ENCODE measurements at regions not wholly inside any gene's neighbourhood (a gene's known extent, or its start where the extent isn't known, plus 50 kb on each side); places are given as distances from the start of the nearest gene placed in this dataset.

DNA sequence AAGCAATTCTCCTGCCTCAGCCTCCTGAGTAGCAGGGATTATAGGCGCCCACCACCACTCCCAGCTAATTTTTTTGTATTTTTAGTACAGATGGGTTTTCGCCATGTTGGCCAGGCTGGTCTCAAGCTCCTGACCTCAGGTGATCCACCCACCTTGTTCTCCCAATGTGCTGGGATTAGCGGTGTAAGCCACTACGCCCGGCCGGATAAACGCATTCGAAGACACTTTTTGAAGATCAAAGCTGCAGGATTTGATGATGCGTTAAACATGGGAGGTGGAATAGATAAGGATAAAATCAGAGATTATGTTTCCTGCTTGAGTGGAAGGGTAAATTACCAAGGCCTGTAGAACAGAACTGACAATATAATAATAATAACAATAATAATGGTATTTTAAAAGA, 389.4 kb upstream of the POU3F1 start:
- H4K20me1 ChIP-seq (ENCODE audit: insufficient read depth, low read length) = no peaks in the 10 kb centered on the region
- no peak overlapping the region for H3K4me3 ChIP-seq (ENCODE audit: low read depth, low read length, poor library complexity, severe bottlenecking)
- H2AFZ ChIP-seq (ENCODE audit: low read length) = no peak overlapping the region
- no peaks in the 10 kb centered on the region for H3K79me2 ChIP-seq (ENCODE audit: insufficient read depth, low read depth, low read length)
- no peak for DNase-seq (ENCODE audit: low spot score)
- no peak overlapping the region for H3K4me2 ChIP-seq (ENCODE audit: low read length)
- peaks cover 18% of the 10 kb centered on the region for H3K4me1 ChIP-seq (ENCODE audit: insufficient read depth, low read length, poor library complexity, severe bottlenecking)
- intact Hi-C loops (cut with micrococcal nuclease; ENCODE audit: unreplicated experiment) = no loop called here
- H3K9me3 ChIP-seq (ENCODE audit: low read length) = peaks cover 10% of the 10 kb centered on the region; the same call in 1 of the 2 replicates
- H3K9me2 ChIP-seq (ENCODE audit: insufficient read depth, low read length) = no peaks in the 10 kb centered on the region
- CTCF ChIA-PET (ENCODE audit: unreplicated experiment) = no interaction called here
- POLR2A ChIA-PET = interaction anchor here (1.0 kb wide), 1 partner anchor 16 kb away, joined by 3 read pairs; no protein-coding TSS in a partner anchor
- H3K27ac ChIP-seq (ENCODE audit: low read depth, low read length, poor library complexity, severe bottlenecking) = no peak overlapping the region
- no TSS peak for BruUV-seq (replicated peaks)
- no peak for TF ChIP-seq EZH2phosphoT487 (IDR thresholded peaks at IDR 0.05; ENCODE audit: borderline replicate concordance, low read depth, low read length)
- TF ChIP-seq, protein P1, sequence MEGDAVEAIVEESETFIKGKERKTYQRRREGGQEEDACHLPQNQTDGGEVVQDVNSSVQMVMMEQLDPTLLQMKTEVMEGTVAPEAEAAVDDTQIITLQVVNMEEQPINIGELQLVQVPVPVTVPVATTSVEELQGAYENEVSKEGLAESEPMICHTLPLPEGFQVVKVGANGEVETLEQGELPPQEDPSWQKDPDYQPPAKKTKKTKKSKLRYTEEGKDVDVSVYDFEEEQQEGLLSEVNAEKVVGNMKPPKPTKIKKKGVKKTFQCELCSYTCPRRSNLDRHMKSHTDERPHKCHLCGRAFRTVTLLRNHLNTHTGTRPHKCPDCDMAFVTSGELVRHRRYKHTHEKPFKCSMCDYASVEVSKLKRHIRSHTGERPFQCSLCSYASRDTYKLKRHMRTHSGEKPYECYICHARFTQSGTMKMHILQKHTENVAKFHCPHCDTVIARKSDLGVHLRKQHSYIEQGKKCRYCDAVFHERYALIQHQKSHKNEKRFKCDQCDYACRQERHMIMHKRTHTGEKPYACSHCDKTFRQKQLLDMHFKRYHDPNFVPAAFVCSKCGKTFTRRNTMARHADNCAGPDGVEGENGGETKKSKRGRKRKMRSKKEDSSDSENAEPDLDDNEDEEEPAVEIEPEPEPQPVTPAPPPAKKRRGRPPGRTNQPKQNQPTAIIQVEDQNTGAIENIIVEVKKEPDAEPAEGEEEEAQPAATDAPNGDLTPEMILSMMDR (conservative IDR thresholded peaks at IDR 0.05; ENCODE audit: low read length) = no peak
- H3K36me3 ChIP-seq (ENCODE audit: insufficient read depth, low read length) = no peaks in the 10 kb centered on the region

- H3K4me1 ChIP-seq (ENCODE audit: insufficient read depth, low read length, poor library complexity, severe bottlenecking) = peaks cover 18% of the 10 kb centered on the region
- no peak overlapping the region for H3K4me2 ChIP-seq (ENCODE audit: low read length)
- no peaks in the 10 kb centered on the region for H3K36me3 ChIP-seq (ENCODE audit: insufficient read depth, low read length)
- no TSS peak for BruUV-seq (replicated peaks)
- H3K27ac ChIP-seq (ENCODE audit: low read depth, low read length, poor library complexity, severe bottlenecking) = no peak overlapping the region
- DNase-seq (ENCODE audit: low spot score) = no peak
- CTCF ChIA-PET (ENCODE audit: unreplicated experiment) = no interaction called here
- POLR2A ChIA-PET = no interaction called here
- H2AFZ ChIP-seq (ENCODE audit: low read length) = no peak overlapping the region
- H4K20me1 ChIP-seq (ENCODE audit: insufficient read depth, low read length) = no peaks in the 10 kb centered on the region
- no peaks in the 10 kb centered on the region for H3K9me3 ChIP-seq (ENCODE audit: low read length)
- H3K79me2 ChIP-seq (ENCODE audit: insufficient read depth, low read depth, low read length) = no peaks in the 10 kb centered on the region
- no peak overlapping the region for H3K4me3 ChIP-seq (ENCODE audit: low read depth, low read length, poor library complexity, severe bottlenecking)
- no peak for TF ChIP-seq EZH2phosphoT487 (IDR thresholded peaks at IDR 0.05; ENCODE audit: borderline replicate concordance, low read depth, low read length)
- TF ChIP-seq, protein P1 (conservative IDR thresholded peaks at IDR 0.05; ENCODE audit: low read length) = no peak
- intact Hi-C loops (cut with micrococcal nuclease; ENCODE audit: unreplicated experiment) = no loop called here
- no peaks in the 10 kb centered on the region for H3K9me2 ChIP-seq (ENCODE audit: insufficient read depth, low read length)
Measured at GRCh38 chr1:38433084-38433722, 386.6 kb upstream of the POU3F1 start.

DNA sequence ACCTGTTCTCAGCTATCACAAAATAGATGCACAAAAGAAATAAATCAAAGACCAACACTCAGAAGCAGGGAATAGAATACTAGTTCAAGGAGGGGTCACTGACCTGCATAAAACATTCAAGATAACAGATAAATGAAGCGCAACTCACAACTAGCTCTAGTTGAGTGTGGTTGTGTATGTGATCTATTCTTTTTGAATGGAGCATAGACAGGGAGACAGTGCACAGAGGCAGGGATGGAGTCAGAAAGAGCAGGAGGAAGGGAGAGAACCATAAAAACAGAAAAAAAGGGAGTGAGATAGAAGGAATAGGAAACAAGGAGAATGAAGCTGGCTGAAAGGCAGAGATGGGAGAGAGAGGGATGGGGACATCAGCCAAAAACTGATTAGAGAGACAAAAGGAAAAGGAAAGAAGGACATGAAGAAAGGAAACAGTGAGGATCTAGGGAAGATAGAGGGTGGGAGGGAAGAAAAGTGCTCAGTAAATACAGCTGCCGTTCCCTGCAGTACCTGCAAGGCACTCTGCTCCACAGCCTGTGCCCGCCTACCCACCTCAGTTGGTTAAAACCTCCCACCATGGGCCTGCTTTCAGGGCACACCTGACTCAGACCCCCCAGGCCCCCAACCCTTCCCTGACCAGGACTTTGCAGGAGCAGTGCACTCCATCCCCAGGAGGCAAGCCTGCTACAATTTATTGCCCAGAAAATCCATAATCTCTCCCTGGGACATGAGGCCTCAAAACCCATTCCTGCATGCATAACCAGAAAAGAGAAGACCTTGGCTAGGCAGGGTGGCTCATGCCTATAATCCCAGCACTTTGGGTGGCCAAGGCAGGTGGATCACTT, 385.2 kb upstream of the POU3F1 start:
- Histone ChIP-seq H3K4me3 (ENCODE audit: low read depth, low read length, poor library complexity, severe bottlenecking) (no peak overlapping the region), H3K4me1 (ENCODE audit: insufficient read depth, low read length, poor library complexity, severe bottlenecking) (peaks cover 9% of the 10 kb centered on the region), H3K9me3 (ENCODE audit: low read length) (no peaks in the 10 kb centered on the region), H3K27ac (ENCODE audit: low read depth, low read length, poor library complexity, severe bottlenecking) (no peak overlapping the region), H3K9me2 (ENCODE audit: insufficient read depth, low read length) (no peaks in the 10 kb centered on the region), H2AFZ (ENCODE audit: low read length) (no peak overlapping the region), H4K20me1 (ENCODE audit: insufficient read depth, low read length) (no peaks in the 10 kb centered on the region), H3K36me3 (ENCODE audit: insufficient read depth, low read length) (no peaks in the 10 kb centered on the region), H3K4me2 (ENCODE audit: low read length) (no peak overlapping the region), H3K79me2 (ENCODE audit: insufficient read depth, low read depth, low read length) (no peaks in the 10 kb centered on the region)
- intact Hi-C loops (cut with micrococcal nuclease; ENCODE audit: unreplicated experiment) = no loop called here
- CTCF ChIA-PET (ENCODE audit: unreplicated experiment) = no interaction called here
- POLR2A ChIA-PET = no interaction called here
- DNase-seq (ENCODE audit: low spot score) = no peak
- no peak for TF ChIP-seq EZH2phosphoT487 (IDR thresholded peaks at IDR 0.05; ENCODE audit: borderline replicate concordance, low read depth, low read length)
- TF ChIP-seq, protein P1 (conservative IDR thresholded peaks at IDR 0.05; ENCODE audit: low read length) = no peak
- no TSS peak for BruUV-seq (replicated peaks)
